ENCODE measurements at regions not wholly inside any gene's neighbourhood (a gene's known extent, or its start where the extent isn't known, plus 50 kb on each side); places are given as distances from the start of the nearest gene placed in this dataset.
A peak's percentile ranks its signal among the peaks of the same experiment; 100 is the strongest.

GRCh38 chr3:162019817-162020216, 523.2 kb downstream of the OTOL1 start:
- no peak for DNase-seq

DNA sequence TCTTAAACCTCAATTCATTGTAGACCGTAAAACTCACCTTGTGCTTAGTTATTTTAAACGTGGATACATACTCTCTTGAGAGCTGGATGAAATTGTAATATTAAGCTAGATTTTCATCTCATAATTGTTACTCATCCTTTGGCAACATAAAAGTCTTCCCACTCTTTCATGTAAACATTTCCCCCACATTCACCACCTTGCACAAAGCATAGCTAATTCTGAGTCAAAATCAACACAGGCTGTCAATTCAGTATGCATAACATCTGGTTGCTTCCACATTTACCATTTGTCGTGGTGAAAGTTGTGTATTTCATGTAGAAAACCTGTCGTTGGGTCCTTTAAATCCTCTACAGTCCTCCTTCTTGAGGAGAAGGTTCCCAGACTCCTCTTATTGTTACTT, 524.6 kb downstream of the OTOL1 start:
- DNase-seq = no peak

- DNase-seq = no peak
Observed at GRCh38 chr3:162022911-162023310, 526.3 kb downstream of the OTOL1 start.

GRCh38 chr3:162029736-162030135, 533.1 kb downstream of the OTOL1 start:
- no peak for DNase-seq

DNA sequence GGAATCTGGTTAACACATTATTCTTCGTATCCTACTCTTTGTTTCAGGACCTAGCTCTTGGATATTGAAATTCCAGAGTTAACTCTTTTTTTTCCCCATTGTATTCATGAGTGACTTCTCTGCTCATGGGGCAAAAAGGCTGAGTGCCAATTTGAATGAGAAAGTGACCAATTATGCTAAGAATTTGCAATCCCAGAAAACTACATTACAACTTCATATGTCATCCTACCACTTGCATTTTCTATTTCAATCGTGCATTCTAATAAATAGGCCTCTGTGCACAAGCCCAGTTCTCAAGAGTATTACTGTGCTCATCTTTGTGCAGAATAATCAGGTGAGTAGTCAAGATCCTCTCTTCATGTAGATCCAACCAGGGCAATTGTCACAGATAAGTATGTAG, 537.8 kb downstream of the OTOL1 start:
- no peak for DNase-seq

DNA sequence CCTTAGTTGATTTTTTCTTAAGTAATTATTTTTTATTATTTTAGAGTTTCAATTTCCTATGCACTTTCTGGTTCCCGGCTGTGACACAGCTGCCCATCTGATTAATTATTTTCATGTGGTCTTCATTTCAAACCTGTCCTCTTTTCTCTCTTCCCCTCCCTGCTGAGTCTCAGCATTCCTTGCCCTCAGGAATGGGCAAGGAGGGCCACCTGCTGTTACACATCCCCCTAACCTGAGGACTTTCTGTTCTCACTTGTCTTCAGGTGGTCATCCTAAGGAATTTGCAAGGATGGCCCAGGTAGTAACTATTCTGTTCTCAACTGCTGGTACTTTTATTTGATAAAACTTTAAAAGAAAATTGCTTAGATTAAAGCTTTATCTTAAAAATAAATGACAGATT, 545.0 kb downstream of the OTOL1 start:
- no peak for DNase-seq

- no peak for DNase-seq
Observed at GRCh38 chr3:162052636-162053035, 556.0 kb downstream of the OTOL1 start.

GRCh38 chr3:162072656-162073164, 576.1 kb downstream of the OTOL1 start:
- DNase-seq = no peak

DNA sequence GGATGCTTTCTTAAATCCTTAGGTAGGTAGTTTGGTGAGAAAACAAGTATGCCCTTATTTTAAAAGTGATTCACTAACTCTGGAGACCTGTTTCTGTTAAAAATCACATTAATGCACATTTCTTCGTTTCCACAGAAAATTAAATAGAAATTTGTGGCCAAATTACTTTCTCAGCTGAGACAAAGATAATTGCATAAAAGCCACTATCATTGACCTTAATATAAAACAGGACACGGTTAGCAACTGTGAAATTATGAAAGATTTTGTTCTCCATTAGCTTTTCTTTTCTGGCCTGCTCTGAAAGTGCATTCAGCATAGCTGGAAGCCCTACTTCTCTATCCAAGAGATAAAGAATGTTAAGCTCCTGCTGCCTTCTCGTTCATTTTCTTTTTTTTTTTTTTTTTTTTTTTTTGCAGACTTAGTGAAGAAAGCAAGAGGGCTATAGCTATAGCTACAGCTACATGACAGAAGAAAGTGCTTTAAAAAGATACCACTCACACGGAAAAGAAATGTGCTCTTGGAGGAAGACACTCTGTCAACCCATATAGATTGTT, 576.9 kb downstream of the OTOL1 start:
- DNase-seq = no peak

DNA sequence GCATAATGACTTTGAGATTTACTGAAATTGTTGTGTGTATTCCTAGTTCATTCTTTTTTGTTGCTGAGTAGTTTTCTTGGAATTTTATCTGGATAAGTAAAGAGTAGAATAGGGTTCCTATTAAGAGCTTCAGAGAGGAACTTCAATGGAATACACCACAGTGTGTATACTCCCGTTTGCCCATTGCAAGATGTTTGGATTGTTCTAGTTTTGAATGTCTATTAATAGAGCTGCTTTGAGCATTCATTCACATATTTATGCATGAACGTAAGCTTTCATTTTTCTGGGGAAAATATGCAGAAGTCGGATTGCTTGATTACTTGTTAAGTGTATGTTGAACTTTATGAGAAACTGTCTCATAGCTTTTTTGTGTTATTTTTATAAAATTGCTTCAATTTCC, 580.5 kb downstream of the OTOL1 start:
- DNase-seq = no peak

DNA sequence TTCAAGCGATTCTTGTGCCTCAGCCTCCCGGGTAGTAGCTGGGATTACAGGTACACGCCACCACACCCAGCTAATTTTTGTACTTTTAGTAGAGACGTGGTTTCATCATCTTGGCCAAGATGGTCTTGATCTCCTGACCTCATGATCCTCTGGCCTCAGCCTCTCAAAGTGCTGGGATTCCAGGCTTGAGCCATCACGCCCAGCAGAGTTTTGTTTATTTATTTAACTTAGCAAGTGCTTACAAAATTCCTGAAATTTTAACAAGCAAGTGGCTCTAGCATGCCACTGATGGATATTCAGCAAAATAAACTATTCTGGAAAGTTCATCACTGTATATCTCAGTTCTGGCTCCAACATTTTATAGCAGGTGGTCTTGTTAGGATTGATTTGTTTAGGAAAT, 585.9 kb downstream of the OTOL1 start:
- DNase-seq = no peak

DNA sequence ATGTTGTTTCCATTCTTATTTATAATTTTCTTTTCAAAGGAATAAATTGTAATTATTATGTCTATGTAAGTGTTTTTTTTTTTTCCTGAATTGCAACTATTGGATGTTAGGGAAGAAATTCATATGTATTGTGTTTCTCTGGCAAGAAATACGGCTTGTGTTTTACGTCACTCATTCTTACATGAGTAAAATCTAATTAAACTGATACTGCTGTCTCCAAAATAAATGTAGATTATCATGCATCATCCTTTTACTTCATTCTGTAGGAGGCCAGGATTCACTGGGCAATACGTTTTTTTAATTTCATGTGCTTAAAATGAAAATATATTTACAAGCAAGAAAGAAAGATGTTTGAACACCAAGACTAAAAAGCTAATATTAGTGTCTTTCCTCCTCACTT, 590.8 kb downstream of the OTOL1 start:
- DNase-seq = no peak

DNA sequence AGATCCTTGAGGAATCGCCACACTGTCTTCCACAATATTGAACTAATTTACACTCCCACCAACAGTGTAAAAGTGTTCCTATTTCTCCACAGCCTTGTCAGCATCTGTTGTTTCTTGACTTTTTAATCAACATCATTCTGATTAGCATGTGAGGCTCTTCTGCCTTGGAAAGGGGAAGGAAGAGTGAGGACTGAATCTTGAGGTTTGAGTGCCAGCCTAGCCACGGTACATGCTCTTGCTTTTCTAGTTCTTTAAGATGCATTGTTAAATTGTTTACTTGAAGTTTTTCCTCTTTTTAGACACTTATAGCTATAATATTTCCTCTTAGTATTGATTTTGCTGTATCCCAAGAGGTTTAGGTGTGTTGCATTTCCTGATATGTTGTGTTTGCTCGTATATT, 596.1 kb downstream of the OTOL1 start:
- DNase-seq = no peak

GRCh38 chr3:162094301-162094700, 597.7 kb downstream of the OTOL1 start:
- DNase-seq = no peak

DNA sequence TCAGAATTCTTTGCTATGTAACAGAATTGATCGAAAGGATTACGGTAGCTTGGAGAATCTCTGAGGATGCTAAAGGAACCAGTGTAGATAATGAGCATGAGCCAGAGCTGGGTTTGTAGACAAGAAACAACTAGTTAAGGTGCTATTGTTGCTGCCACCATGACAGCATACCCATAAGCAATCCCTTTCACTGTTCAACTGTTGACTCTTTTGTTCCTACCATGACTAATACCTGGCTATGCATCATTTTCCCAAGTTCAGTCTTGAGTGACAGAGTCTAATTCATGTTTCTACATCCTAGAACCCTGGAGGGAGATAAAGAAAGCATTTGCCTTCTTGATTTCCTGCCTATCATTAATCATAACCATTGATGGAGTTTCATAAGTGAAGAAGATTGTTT, 600.3 kb downstream of the OTOL1 start:
- DNase-seq = no peak

- no peak for DNase-seq
Observed at GRCh38 chr3:162103808-162104207, 607.2 kb downstream of the OTOL1 start.

- DNase-seq = no peak
Observed at GRCh38 chr3:162111861-162112260, 615.3 kb downstream of the OTOL1 start.

GRCh38 chr3:162112719-162113118, 616.1 kb downstream of the OTOL1 start:
- DNase-seq = peak; percentile 74

DNA sequence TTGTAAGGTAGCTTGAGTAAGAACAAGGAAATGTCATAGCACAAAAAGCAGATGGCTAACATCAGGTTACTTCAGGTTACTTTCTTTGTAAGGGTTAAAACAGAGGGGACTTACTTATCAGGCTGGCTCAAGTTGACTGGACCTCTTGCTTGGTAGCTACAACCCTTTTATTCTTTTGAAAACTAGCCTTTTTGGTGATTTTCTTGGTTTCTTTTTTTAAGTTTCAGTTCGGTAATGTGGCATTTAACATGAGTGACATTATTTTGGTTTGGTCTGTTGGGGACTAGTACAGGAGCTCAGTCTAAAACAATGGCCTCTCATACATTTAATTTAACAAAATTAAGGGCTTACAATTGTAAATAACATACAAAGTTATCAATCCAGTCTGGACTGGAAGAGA, 621.4 kb downstream of the OTOL1 start:
- no peak for DNase-seq

DNA sequence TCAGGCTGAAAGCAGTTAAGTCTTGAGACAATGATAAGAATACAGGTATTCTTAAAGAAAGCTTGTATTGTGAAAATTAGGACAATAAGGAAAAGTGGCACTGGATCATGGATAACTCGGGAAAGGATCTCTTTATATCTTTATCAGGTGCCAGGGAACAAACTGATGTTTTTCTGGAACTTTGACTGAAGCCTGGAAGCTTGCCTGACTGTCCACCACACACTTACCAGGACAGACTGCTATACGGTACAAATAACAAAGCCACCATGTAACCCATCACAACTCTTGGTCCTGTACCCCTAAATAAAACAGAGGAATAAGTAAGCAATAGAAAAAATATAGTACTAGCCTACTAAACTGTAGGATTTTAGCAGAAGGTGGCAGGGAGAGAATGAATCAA, 623.0 kb downstream of the OTOL1 start:
- no peak for DNase-seq

DNA sequence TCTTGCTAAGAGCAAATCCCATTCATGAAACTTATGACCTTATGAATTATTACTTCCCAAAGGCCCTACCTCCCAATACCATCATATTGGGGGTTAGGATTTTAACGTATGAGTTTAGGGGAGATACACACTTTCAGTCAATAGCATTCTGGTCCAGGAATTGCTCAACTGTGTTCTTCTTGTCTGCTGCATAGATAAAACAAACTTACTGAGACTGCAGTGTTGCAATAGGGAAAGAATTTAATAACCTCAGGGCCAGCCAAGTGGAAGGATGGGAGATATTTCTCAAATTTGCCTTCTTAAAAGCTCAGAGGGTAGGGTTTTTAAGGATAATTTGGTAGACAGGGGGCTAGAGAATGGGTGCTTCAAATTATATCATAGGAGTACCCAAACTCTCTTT, 625.8 kb downstream of the OTOL1 start:
- DNase-seq = no peak

GRCh38 chr3:162125790-162126189, 629.2 kb downstream of the OTOL1 start:
- no peak for DNase-seq

- DNase-seq = no peak
Observed at GRCh38 chr3:162130582-162130981, 634.0 kb downstream of the OTOL1 start.

GRCh38 chr3:162132981-162133380, 636.4 kb downstream of the OTOL1 start:
- no peak for DNase-seq

- no peak for DNase-seq
Observed at GRCh38 chr3:162134571-162134970, 638.0 kb downstream of the OTOL1 start.

DNA sequence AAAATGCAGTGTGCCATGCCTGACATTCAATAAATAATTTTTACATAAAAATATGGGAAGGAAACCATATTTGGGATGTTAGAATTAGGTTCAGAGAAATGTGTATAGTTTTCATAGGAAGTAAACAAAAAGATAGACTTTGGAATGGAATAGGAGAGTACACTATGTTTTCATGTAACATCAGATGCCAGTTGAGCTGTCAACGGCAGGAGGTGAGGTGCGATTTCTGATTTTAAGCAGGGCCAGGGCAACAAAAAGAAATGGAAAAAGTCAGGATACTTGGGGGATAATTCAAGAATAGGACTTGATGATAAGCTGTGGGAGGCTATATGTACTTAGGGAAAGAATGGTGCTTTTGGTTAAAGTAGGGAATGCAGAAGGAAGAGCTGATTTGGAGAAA, 639.5 kb downstream of the OTOL1 start:
- no peak for DNase-seq
